ENCODE measurements at regions not wholly inside any gene's neighbourhood (a gene's known extent, or its start where the extent isn't known, plus 50 kb on each side); places are given as distances from the start of the nearest gene placed in this dataset.
"Not testable (repeated sequence)": the region's sequence is repeated elsewhere in the genome, so short reads cannot be mapped to it uniquely, and the experiment has no call there.

GRCh38 chr5:178063277-178063676 is 50.1 kb upstream of the N4BP3 start:
- no peak for DNase-seq

GRCh38 chr5:178058321-178059012 is 54.9 kb upstream of the N4BP3 start:
- DNase-seq: peak; percentile 45 to 94 (median 87)

GRCh38 chr5:178057839-178058238 is 55.5 kb upstream of the N4BP3 start:
- DNase-seq: no peak

- DNase-seq: peak in 1 of 3 experiments; percentile 2
These were observed 56.4 kb upstream of the N4BP3 start for GRCh38 chr5:178056935-178057334.

- peak in 1 of 3 experiments; percentile 3 for DNase-seq
These were observed 57.8 kb upstream of the N4BP3 start for GRCh38 chr5:178055536-178055935.

- not testable (repeated sequence) for DNase-seq
These were observed 56.0 kb upstream of the PROP1 start for GRCh38 chr5:178052062-178052461.

- not testable (repeated sequence) for DNase-seq
These were observed 54.8 kb upstream of the PROP1 start for GRCh38 chr5:178050873-178051272.

- DNase-seq: not testable (repeated sequence)
These were observed 51.9 kb upstream of the PROP1 start for GRCh38 chr5:178047943-178048342.

- not testable (repeated sequence) for DNase-seq
These were observed 50.8 kb upstream of the PROP1 start for GRCh38 chr5:178046757-178047399.

GRCh38 chr5:178045963-178046362 is 49.9 kb upstream of the PROP1 start:
- not testable (repeated sequence) for DNase-seq

Measured in NCI-H1417 (cell line).